ENCODE measurements at regions not wholly inside any gene's neighbourhood (a gene's known extent, or its start where the extent isn't known, plus 50 kb on each side); places are given as distances from the start of the nearest gene placed in this dataset.

GRCh38 chr4:89519771-89520320 lies 212.2 kb upstream of the GPRIN3 start:
- WGBS, 2 experiments (ENCODE audit: insufficient coverage in 1 of 2, insufficient read length in 1 of 2): 91 to 92% methylated on average over 3 of the region's 3 CpGs
- Mint-ChIP-seq H3K4me1 (peaks cover 6% of the 10 kb centered on the region), H3K9me3 (no peaks in the 10 kb centered on the region), H3K36me3 (ENCODE audit: low read depth) (no peaks in the 10 kb centered on the region), H3K4me3 (no peak overlapping the region), H3K27ac (no peak overlapping the region), H3K27me3 (ENCODE audit: insufficient read depth) (peaks cover 72% of the 10 kb centered on the region)
- Histone ChIP-seq H3K9me3 (ENCODE audit: control insufficient read depth, low read length) (no peaks in the 10 kb centered on the region), H3K4me1 (ENCODE audit: control insufficient read depth, insufficient read depth, low read length) (no peaks in the 10 kb centered on the region), H3K27me3 (ENCODE audit: control insufficient read depth, insufficient read depth, low read length, poor library complexity, severe bottlenecking) (peaks cover 4% of the 10 kb centered on the region), H3K36me3 (ENCODE audit: control insufficient read depth, insufficient read depth, low read length) (no peaks in the 10 kb centered on the region), H3K9ac (ENCODE audit: extremely low read depth, low read length, poor library complexity, severe bottlenecking) (no peak overlapping the region), H3K4me3 (ENCODE audit: low read length) (no peak overlapping the region), H3K27ac (ENCODE audit: low read depth, low read length) (no peak overlapping the region)
- no peak for TF ChIP-seq CTCF (conservative IDR thresholded peaks at IDR 0.05)
- no peak for DNase-seq

GRCh38 chr4:89518259-89518658 lies 210.7 kb upstream of the GPRIN3 start:
- WGBS, 2 experiments (ENCODE audit: insufficient coverage in 1 of 2, insufficient read length in 1 of 2): 91 to 94% methylated on average over 2 to 4 of the region's 4 CpGs
- Mint-ChIP-seq H3K4me1 (peaks cover 17% of the 10 kb centered on the region), H3K9me3 (no peaks in the 10 kb centered on the region), H3K27me3 (ENCODE audit: insufficient read depth) (peaks cover 80% of the 10 kb centered on the region), H3K27ac (no peak overlapping the region), H3K36me3 (ENCODE audit: low read depth) (no peaks in the 10 kb centered on the region), H3K4me3 (no peak overlapping the region)
- Histone ChIP-seq H3K4me1 (ENCODE audit: control insufficient read depth, insufficient read depth, low read length) (peaks cover 6% of the 10 kb centered on the region), H3K27ac (ENCODE audit: low read depth, low read length) (no peak overlapping the region), H3K9me3 (ENCODE audit: control insufficient read depth, low read length) (no peaks in the 10 kb centered on the region), H3K36me3 (ENCODE audit: control insufficient read depth, insufficient read depth, low read length) (no peaks in the 10 kb centered on the region), H3K4me3 (ENCODE audit: low read length) (no peak overlapping the region), H3K27me3 (ENCODE audit: control insufficient read depth, insufficient read depth, low read length, poor library complexity, severe bottlenecking) (peaks cover 4% of the 10 kb centered on the region), H3K9ac (ENCODE audit: extremely low read depth, low read length, poor library complexity, severe bottlenecking) (no peak overlapping the region)
- TF ChIP-seq CTCF (conservative IDR thresholded peaks at IDR 0.05): no peak
- DNase-seq: no peak

- Mint-ChIP-seq H3K4me1 (peaks cover 44% of the 10 kb centered on the region), H3K36me3 (ENCODE audit: low read depth) (no peaks in the 10 kb centered on the region), H3K27me3 (ENCODE audit: insufficient read depth) (peaks cover 81% of the 10 kb centered on the region), H3K4me3 (no peak overlapping the region), H3K27ac (no peak overlapping the region), H3K9me3 (peaks cover under 1% of the 10 kb centered on the region)
- Histone ChIP-seq H3K36me3 (ENCODE audit: control insufficient read depth, insufficient read depth, low read length) (no peaks in the 10 kb centered on the region), H3K27me3 (ENCODE audit: control insufficient read depth, insufficient read depth, low read length, poor library complexity, severe bottlenecking) (peaks cover 2% of the 10 kb centered on the region), H3K27ac (ENCODE audit: low read depth, low read length) (no peak overlapping the region), H3K4me1 (ENCODE audit: control insufficient read depth, insufficient read depth, low read length) (peaks cover 11% of the 10 kb centered on the region), H3K4me3 (ENCODE audit: low read length) (no peak overlapping the region), H3K9ac (ENCODE audit: extremely low read depth, low read length, poor library complexity, severe bottlenecking) (no peak overlapping the region), H3K9me3 (ENCODE audit: control insufficient read depth, low read length) (peaks cover 3% of the 10 kb centered on the region)
- no peak for DNase-seq
- 96 to 99% methylated on average over 2 to 3 of the region's 3 CpGs for WGBS, 2 experiments (ENCODE audit: insufficient coverage in 1 of 2, insufficient read length in 1 of 2)
- no peak for TF ChIP-seq CTCF (conservative IDR thresholded peaks at IDR 0.05)
Measured at GRCh38 chr4:89514811-89515210, 207.2 kb upstream of the GPRIN3 start.
